ENCODE measurements at regions not wholly inside any gene's neighbourhood (a gene's known extent, or its start where the extent isn't known, plus 50 kb on each side); places are given as distances from the start of the nearest gene placed in this dataset.

GRCh38 chr2:179349670-179350303, 85.2 kb upstream of the SESTD1 start:
- Histone ChIP-seq H3K4me3 (no peak overlapping the region), H3K9me3 (no peaks in the 10 kb centered on the region), H3K36me3 (no peaks in the 10 kb centered on the region), H3K27ac (no peak overlapping the region), H3K4me1 (no peaks in the 10 kb centered on the region), H3K27me3 (no peaks in the 10 kb centered on the region)
- no peak for DNase-seq (ENCODE audit: low spot score in 2 of 2)
- intact Hi-C loops (cut with DNase I; ENCODE audit: low total_unique reads), result no loop called here
- TF ChIP-seq CTCF (IDR thresholded peaks at IDR 0.05) (no peak), POLR2A (IDR thresholded peaks at IDR 0.05) (no peak), POLR2AphosphoS5 (IDR thresholded peaks at IDR 0.05) (no peak)

DNA sequence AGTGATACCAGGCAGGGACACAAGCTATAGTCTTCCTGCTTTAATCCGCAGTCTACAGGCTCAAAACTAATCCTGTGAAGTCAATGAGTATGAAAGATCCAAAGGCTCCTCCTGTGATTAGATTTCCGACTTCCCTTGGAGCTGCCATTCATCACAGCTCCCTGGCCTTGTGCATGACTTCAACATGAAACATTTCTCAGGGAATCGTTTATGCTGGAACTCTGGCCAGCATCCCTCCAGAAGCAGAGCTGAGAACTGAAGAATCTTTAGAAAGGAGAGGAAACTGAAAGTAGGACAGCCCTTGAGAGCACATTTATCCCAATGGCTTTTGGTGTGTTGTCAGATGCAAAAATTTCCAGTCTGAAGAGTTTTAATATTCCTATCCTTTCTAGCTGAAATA, 84.3 kb upstream of the SESTD1 start:
- Histone ChIP-seq H3K27me3 (no peaks in the 10 kb centered on the region), H3K27ac (no peak overlapping the region), H3K36me3 (no peaks in the 10 kb centered on the region), H3K4me1 (no peaks in the 10 kb centered on the region), H3K9me3 (no peaks in the 10 kb centered on the region), H3K4me3 (no peak overlapping the region)
- no peak for DNase-seq (ENCODE audit: low spot score in 2 of 2)
- no peak for TF ChIP-seq POLR2AphosphoS5 (IDR thresholded peaks at IDR 0.05)
- no peak for TF ChIP-seq POLR2A (IDR thresholded peaks at IDR 0.05)
- no peak for TF ChIP-seq CTCF (IDR thresholded peaks at IDR 0.05)
- intact Hi-C loops (cut with DNase I; ENCODE audit: low total_unique reads), result no loop called here

GRCh38 chr2:179344970-179345369, 80.3 kb upstream of the SESTD1 start:
- TF ChIP-seq POLR2A (IDR thresholded peaks at IDR 0.05) (no peak), CTCF (IDR thresholded peaks at IDR 0.05) (no peak), POLR2AphosphoS5 (IDR thresholded peaks at IDR 0.05) (no peak)
- DNase-seq (ENCODE audit: low spot score in 2 of 2), result no peak
- peak overlapping the region; percentile 48 to 73 for H3K27ac ChIP-seq
- H3K9me3 ChIP-seq, result no peaks in the 10 kb centered on the region
- intact Hi-C loops (cut with DNase I; ENCODE audit: low total_unique reads), result no loop called here
- no peaks in the 10 kb centered on the region for H3K36me3 ChIP-seq
- no peaks in the 10 kb centered on the region for H3K4me1 ChIP-seq
- no peaks in the 10 kb centered on the region for H3K27me3 ChIP-seq
- H3K4me3 ChIP-seq, result no peak overlapping the region

DNA sequence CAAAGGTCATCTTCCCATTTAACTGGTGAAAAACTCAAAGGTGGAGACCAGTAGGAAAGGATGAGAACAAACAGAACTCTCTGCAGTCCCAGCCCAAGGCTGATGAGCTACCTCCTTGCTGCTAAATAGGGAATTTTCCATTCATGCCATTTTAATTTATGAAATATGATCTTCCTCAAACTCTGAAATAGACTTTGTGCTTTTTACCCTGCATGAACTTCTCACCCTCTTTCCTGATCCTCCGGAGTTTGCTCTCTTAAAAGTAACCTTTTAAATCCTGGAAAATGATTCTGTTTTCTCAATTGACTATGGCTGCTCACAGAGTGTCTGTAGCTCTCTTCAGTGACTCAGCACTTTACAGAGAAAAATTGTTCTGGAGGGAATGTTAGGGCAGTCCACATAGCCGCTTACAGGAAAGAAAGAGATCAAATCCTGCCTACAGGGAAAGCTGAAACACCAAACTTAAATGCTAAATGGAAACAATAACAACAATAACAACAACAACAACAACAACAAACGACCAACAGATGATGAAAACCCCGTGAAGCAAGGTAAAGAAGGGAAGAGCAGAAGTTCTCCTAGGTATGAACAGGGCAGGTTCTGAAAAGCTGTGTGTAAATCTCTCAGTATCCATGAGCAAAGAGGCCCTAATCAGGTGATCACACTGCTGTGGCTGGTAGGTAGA, 79.8 kb upstream of the SESTD1 start:
- H3K36me3 ChIP-seq, result no peaks in the 10 kb centered on the region
- no peak for DNase-seq (ENCODE audit: low spot score in 2 of 2)
- H3K27ac ChIP-seq, result peak overlapping the region; percentile 48 to 73
- no peak overlapping the region for H3K4me3 ChIP-seq
- intact Hi-C loops (cut with DNase I; ENCODE audit: low total_unique reads), result no loop called here
- no peaks in the 10 kb centered on the region for H3K27me3 ChIP-seq
- no peaks in the 10 kb centered on the region for H3K9me3 ChIP-seq
- H3K4me1 ChIP-seq, result no peaks in the 10 kb centered on the region
- TF ChIP-seq CTCF (IDR thresholded peaks at IDR 0.05), result no peak
- TF ChIP-seq POLR2A (IDR thresholded peaks at IDR 0.05), result no peak
- TF ChIP-seq POLR2AphosphoS5 (IDR thresholded peaks at IDR 0.05), result no peak

GRCh38 chr2:179343945-179344279, 79.3 kb upstream of the SESTD1 start:
- Histone ChIP-seq H3K27ac (peak overlapping the region in 1 of 2 donors; percentile 73), H3K4me3 (no peak overlapping the region), H3K9me3 (no peaks in the 10 kb centered on the region), H3K36me3 (no peaks in the 10 kb centered on the region), H3K4me1 (no peaks in the 10 kb centered on the region), H3K27me3 (no peaks in the 10 kb centered on the region)
- intact Hi-C loops (cut with DNase I; ENCODE audit: low total_unique reads), result no loop called here
- no peak for DNase-seq (ENCODE audit: low spot score in 2 of 2)
- TF ChIP-seq CTCF (IDR thresholded peaks at IDR 0.05) (no peak), POLR2A (IDR thresholded peaks at IDR 0.05) (no peak), POLR2AphosphoS5 (IDR thresholded peaks at IDR 0.05) (no peak)
